Retina (tissue), 1 donor: ENCODE measurements at regions not wholly inside any gene's neighbourhood (a gene's known extent, or its start where the extent isn't known, plus 50 kb on each side); places are given as distances from the start of the nearest gene placed in this dataset.

ENCODE experiments used
- DNase-seq: peaks from one replicate; pipeline ENCODE4 v3.0.0-alpha.2; 2016

DNA sequence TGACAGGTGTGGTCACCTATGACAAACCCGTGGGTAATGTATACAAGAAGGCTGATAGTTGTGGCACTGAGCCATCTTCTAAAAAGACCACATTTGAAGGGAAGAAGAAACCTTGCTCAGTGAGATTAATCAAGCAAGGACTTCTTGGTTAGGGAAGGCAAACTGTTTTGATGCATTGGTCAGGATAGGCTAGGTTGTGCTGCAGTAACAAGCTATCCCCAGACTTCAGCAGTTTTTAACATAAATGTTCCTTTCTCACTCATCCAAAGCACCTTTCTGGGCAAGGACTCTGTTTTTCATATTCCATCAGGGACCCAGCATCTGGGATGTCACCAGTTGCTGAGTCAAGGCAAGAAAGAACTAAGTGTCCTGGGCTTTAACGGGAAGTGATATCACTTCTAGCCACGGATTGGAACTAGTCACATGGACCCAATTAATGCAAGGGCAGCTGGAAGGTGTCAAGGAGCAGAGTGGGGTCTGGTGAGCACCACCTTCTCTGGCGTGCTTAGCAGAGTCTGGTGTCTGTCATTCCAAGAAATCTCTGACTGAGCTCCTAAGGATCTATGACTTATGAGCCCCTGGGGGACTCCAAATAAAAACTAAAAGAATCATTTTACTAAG lies 52.0 kb upstream of the CCL2 start:
- DNase-seq = no peak

GRCh38 chr17:34204402-34204801 lies 50.7 kb upstream of the CCL2 start:
- DNase-seq = no peak
